Right hindlimb (tissue), 1 donor: ENCODE measurements at regions not wholly inside any gene's neighbourhood (a gene's known extent, or its start where the extent isn't known, plus 50 kb on each side); places are given as distances from the start of the nearest gene placed in this dataset.
"Not testable (repeated sequence)": the region's sequence is repeated elsewhere in the genome, so short reads cannot be mapped to it uniquely, and the experiment has no call there.

ENCODE experiments used
- DNase-seq: peaks from one replicate; pipeline ENCODE4 v3.0.0-alpha.2; 2018

DNA sequence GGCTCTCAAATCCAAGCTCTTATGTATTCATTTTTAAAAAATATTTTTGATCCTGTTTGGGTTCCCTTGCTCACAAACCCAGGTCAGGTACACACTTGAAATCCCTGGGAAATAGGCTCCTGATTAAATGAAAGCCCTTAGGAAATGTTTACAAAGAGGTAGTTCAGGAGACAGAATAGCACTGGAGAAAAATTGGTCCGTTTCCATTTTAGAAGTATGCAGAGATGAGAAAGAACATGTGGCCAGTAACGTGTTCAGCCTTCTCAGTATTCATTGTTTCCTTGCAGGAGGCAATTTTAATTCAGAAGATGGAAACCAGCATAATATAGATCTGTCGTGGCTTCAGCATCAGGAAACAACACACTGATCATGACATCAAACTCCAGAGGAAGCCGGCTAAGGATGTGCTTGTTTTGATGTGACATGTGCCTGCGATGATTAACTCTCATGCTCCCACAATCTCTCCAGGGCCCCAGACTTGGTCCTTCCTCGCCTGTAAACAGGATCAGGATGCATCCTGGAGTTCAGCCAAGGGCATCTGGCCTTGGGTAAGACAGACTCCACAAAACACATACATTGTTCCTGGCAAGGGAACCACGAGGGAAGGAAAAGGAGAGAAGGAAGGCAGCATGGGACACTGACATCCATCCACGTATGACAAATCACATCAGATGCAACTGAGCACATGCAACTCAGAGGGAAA, 350.5 kb upstream of the THBS1 start:
- DNase-seq: peak; percentile 23

DNA sequence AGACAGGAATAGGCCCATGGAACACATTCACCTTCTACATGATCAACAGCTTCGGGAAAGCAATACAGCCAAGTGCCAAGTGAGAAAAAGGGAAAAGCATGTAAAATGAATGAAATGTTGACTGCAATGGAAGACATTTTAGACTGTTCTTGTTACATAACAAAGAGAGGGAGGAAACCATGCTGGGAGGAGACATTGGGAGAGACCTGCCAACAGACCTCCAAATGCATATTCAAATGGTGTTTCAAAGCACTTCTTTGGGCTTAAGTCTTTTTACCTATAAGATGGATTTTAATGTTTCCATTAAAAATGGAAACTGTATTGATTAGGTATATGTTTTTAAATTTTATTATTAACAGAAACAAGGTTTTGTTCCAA, 350.0 kb upstream of the THBS1 start:
- no peak for DNase-seq

DNA sequence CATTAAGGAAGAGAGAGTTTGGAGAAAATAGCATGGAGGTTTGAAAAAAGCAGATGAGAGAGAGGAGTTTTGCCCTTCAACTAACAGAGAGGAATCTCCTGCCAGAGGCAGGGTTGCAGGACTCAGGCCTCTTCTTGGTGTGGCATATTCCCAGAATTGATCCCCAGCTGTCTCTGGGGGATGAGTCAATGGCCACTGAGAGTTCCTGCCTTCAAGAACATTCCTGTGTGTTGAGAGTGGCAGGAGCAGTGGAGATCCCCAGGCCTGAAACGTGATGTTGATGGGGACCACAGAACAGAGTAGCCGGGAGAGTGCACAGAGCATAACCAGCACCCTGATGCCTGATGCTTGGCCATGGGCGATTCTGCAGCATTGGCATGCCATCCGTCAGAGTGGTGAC, 348.4 kb upstream of the THBS1 start:
- no peak for DNase-seq

DNA sequence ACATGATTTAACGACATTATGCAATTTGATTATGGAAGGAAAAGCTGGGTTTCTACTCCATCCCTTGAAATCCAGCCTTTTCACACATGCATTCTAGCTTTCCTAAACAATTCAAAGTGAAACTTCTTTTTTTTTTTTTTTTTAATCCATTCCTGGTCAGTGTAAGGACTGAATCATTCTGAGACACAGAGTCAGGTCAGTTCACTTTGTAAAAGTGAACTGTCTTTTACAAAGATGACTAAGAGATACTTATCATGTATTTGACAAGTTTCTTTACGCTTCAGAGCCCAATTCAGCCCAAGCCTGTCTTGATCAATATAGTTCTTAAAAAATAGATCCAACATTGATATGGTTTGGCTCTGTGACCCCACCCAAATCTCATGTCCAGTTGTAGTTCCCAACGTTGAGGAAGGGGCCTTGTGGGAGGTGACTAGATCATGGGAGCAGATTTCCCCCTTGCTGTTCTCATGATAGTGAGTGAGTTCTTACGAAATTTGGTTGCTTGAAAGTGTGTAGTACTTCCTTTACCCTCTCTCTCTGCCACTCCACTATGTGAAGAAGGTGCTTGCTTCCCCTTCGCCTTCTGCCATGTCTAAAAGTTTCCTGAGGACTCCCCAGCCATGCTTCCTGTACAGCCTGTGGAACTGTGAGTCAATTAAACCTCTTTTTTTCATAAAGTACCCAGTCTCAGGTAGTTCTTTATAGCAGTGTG, 345.6 kb upstream of the THBS1 start:
- DNase-seq: no peak

DNA sequence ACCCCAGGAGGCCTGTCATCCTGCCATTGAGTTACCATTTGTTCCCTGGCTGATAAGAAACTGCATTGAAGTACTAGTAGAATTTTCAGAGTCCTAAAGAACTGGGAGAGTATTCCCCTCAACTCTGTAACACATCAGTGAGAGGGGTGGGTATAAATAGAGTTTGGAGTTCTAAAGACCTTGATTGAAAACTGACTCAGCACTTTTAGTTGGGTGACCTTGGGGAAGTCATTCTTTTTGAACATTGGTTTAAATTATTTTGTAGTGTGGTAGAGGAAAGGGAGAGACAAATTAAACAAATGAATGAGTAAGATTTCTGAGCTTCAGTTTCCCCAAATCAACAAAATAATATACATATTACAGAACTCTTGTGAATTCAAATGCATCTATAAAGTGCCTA, 344.5 kb upstream of the THBS1 start:
- no peak for DNase-seq

DNA sequence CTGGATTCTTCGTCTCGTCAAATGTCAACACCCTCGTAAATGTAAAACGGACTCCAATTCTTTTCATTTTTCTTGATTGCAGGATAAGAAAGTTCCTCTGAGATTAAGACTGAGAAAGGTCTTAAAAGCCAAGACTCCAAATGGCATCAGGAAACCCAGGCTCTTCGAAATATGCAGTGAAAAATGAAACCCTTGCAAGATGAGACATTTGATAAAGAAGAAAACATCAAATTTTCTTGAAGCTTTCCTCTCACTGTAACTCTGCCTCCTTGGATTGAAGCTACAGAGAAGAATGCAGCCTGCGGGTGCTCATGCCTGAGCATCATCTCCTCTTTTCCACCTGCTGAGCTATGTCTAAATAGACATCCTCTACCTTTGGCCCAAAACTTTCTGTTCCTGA, 342.4 kb upstream of the THBS1 start:
- no peak for DNase-seq

DNA sequence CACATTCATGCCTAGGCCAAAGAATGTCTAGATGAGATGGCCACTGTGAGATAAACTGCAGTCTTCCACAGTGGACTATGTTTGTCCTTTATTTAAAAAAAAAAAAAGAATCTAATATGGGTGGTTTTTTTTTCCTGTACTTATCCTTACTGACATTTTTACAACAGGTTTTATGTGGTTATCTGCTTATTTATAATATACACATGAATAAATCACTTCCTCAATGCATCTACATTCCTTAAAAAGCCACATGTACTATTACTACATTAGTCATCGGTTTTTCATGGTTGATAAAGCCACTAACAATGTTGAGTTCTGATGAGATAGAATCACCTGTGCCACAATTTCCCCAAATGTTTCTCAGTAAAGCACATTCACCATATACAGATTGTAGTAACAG, 341.3 kb upstream of the THBS1 start:
- DNase-seq: no peak

DNA sequence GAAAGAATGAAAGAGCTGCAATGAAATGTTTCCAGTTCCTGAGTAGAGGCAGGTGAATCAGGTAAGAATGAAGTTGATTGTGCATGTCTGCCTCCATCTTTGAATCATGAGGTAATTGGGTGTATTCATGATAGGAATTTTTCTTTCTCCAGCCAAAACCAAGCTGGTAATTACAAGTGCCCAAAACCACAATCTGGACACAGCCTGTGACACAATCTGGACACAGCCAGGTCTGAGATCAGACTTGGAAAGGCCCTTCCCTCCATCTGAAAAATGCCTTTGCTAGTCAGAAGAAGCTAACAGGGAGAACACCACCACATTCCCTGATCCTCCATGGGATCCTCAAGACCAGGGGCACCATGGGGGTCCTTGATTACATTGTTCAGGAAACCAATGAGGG, 338.5 kb upstream of the THBS1 start:
- DNase-seq: no peak

DNA sequence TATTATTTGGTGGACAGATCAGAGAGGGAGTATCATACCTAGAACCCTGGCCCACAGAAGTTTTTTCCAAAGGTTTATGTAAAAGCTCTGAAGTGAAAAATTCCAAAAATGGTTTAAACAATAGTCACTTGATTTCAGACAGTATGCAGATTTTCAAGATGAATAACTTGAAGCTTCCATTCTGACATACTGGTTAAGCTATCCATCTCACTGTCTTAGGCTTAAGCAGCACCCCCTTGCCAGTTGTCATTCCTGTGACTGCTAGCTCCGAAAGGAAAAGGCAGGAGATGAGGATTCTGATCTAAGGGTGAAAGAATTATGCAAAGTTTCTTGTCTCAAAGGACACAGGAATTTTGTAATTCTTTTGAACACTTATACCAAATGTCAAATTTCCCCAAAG, 337.5 kb upstream of the THBS1 start:
- DNase-seq: no peak

DNA sequence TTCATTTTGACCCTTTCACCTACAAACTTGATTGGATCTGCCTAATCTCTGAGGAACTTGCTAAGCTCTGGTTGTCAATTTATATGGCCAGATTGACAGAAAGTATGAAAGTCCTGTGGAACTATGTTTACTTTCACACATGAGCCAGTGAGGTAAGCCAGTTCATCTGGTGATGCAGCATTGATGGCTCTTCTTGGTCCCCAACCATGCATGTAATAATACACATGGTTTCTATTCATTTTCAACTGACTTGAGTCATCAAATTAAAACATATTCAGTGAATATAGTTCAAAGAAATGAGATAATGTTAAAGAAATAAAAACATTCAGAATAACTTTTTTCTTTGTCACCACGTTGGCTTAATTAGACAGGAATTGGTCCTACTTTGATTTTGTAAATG, 336.1 kb upstream of the THBS1 start:
- DNase-seq: no peak

DNA sequence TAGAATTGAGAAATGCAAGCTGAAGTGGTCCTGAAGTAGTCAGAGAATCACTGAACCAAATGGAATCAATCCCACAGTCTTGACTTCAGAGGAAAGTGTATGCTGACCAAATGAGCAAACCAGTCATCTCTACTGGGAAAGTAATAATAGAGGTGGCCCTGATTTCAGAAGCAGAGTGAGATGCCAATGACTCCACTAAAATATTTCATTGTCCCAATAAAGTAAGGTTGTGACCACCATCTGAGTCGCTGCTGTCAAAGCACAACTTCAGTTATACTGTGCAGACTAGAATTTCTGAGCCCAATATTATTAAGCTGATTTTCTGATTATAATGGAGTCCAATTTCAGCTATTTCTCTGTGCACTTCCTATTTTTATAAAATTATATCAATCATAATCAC, 334.4 kb upstream of the THBS1 start:
- no peak for DNase-seq

DNA sequence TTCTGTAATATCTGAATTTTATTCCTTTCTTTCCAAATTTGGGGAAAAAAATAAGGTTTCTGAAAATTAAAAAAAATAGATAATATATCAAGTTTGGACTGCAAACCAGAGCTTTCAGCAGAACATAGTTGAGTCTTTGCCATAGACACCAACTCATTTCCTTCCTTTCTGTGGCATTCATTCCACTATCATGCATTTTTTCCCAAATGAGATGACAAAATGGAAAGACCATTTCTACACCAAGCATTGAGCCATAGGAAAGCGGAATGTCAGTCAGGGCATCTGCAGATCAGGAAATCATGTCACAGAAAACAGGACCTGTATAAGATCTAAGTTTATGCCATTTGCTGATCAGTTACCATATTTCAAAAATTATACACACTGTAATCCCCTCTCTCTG, 333.3 kb upstream of the THBS1 start:
- DNase-seq: no peak

DNA sequence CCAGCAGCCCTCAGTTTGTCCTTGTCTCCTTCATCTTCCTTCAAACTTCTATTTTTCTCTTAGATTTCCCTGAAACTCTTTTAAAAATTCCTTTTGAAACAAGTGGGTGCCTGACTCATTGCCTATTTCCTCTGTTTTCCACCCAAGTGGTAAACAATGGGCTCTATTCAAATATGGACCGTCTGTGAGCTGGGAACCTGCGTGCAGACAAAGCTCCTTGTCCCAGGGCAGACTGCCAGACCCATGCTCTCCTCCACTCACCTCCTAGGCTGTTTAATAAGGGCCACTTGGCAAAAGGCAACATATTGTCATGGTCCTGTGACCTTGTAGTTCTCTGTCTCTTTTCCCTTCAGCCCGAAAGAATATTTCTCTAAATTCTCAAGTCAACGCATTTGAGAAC, 332.7 kb upstream of the THBS1 start:
- no peak for DNase-seq

DNA sequence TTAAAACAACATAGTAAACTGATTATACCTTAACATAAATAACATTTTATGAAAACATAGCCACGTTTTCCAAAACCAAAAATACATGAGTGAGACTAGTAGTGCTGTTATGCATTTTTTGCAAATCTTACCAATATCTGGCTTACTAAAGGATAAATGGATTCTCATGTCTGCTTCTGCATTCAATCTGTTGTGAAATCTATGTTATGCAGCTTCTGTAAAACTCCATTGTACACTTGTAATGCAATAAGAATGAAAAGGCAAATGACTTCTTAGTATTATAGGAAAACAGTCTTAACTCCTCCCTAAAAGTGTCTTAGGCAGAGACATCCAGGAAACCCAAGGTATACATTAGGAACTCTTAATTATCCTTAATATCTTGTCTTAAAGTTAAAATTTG, 330.9 kb upstream of the THBS1 start:
- DNase-seq: no peak

DNA sequence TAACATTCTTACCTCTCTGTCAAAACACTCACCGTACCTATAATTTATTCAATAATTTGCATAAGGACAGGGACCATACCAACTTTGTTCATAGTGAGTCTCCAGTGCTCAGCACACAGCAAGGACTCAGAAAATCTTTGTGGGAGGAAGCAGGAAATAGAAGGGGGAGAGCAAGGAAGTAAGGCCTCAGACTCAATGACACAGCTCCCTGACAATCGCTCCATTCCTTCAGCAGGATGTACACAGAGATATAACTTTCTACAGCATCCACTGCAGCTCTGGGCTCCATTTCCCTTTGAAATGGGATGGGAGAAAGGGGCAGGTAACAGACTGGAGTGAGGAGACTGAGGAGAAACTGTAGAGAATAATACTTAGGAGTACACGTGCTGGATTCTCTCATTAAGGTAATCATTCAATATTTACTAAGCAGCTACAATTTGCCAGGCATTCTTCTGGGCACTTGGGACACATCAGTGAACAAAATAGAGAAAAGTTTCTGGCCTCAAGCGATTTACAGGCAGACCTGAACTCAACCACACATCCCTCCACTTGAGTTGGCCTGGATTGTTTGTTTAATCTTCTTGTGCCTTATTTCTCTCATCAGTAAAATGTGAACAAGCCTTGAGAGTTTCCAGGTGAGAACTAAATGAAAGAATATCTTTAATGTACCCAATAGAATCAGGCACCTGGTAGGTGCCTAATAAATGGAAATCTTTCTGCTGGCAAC, 330.3 kb upstream of the THBS1 start:
- no peak for DNase-seq

DNA sequence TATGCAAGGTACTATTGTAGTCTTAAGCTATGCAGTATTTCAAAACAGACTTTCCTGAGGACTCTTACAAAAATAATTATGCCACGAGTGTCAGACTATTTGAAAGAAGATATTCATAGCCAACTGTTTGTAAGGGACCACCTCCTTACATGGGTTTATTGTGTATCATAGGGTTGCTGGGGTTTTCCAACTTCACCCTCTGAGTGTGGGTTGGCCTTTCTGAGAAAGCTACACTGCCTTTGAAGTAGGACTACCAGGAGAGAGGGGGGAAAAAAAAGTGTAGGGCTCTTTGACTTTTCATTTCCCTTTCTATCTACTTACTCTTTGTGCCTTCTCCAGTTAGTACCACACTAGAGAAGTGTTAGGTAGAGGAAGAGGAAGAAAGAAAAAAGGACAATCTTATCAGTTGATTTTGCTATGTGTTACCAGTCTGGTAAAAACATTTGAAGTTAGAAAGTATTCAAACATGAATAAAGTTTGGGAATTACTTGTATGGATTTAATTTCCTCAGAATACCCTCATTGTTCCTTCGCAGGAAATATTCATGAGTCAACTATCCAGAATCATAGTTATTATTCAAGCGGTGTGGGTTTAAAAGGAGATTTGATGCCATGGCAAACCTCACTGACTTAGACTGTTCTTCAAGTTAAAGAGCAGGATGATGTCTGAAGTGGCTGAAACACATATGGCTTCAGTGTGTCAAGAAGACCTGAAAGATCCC, 329.3 kb upstream of the THBS1 start:
- no peak for DNase-seq

DNA sequence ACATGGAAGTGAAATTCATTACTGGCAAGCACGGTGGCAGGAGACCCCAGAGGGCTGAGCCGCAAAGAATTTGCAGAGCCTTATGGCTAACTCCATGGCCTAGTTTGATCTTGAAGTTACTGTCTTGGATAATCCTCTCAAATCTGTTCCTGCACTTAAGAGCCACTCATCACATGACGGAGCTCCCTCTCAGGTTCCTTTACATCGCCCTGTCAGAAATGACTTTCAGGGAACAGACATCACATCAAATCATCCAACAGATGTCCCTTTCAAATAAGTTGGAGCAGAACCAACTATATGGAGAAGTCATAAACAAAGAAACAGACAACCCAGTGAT, 328.8 kb upstream of the THBS1 start:
- DNase-seq: peak; percentile 68

DNA sequence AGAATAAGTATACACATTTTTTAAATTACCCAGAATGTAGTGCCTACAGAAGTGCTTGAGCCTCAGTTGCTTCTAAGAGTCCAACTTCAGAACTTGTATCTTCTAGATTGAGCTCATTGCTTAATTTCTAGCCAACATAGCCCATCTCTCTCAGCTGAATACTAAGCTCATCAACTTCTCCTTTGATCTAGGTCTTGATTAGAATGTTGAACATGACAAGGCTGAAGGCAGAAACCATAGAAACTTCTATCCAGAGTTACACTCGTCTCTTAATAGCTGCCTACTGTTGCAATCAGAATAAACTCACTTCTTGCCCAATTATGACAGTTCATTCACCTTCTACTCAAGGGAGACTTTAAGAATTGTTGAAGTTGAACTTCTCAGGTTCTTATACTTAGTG, 327.3 kb upstream of the THBS1 start:
- DNase-seq: no peak

DNA sequence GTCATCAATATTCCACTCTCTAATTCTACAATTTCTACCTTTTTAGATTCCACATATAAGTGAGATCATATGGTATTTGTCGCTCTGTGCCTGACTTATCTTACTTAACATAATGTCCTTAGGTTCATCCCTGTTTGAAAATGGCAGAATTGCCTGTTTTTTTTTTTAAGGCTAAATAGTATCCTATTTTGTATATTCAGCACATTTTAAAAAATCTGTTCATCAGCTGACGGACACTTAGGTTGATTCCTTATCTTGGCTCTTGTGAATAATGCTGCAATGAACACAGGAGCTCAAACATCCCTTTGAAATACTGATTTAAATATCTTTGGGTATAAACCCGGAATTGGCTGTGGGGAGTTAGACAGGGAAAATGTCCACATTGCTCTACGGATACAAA, 326.7 kb upstream of the THBS1 start:
- no peak for DNase-seq

DNA sequence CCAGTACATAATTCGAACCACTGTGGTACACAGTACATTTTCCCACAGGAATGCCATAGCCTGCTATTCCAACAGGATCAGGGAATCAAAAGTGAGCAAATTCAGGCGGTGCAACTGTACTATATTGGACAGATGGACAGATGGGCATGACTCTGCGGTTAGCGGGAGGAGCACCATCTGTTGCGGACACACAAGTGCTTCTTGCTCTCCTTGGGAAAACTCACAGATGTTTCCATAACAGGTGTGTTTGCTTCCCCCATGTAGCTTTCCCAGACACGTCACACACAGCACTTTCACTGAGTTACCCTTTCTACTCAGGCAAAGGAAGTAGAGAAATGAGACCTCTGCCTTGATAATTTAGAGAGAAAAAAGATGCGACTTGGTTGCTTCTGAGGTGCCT, 325.1 kb upstream of the THBS1 start:
- peak; percentile 50 for DNase-seq

DNA sequence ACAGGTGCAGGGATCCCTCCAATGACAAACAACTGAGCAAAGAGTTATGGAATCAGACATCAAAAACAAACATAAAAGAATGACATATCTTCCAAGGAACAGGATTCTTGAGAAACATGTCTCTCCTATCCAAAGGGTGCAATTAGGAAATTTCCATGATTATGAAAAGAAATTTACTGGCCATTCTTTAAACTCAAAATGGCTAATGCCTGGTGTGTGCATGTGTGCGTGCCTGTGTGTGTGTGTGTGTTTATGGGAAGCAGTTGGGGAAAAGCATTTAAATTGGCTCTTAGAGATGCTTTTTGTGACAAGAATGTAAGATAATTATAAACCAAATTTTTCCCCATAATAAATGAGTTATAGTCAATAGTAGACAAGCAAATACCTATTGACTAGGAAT, 320.5 kb upstream of the THBS1 start:
- no peak for DNase-seq

DNA sequence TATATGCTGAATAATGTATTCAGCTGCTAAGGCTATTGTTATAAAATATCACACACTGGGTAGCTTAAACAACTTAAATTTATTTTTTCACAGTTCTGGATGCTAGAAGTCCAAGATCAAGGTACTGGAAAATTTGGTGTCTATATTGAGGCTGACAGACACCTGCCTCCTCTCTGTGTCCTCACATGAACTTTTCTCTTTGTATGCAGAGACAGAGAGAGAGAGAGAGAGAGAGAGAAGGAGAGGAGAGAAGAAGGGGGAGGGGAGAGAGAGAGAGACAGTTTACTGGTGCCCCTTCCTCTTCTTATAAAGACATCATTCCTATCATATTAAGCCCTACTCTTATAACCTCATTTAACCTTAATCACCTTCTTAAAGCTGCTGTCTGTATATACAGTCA, 320.1 kb upstream of the THBS1 start:
- no peak for DNase-seq

DNA sequence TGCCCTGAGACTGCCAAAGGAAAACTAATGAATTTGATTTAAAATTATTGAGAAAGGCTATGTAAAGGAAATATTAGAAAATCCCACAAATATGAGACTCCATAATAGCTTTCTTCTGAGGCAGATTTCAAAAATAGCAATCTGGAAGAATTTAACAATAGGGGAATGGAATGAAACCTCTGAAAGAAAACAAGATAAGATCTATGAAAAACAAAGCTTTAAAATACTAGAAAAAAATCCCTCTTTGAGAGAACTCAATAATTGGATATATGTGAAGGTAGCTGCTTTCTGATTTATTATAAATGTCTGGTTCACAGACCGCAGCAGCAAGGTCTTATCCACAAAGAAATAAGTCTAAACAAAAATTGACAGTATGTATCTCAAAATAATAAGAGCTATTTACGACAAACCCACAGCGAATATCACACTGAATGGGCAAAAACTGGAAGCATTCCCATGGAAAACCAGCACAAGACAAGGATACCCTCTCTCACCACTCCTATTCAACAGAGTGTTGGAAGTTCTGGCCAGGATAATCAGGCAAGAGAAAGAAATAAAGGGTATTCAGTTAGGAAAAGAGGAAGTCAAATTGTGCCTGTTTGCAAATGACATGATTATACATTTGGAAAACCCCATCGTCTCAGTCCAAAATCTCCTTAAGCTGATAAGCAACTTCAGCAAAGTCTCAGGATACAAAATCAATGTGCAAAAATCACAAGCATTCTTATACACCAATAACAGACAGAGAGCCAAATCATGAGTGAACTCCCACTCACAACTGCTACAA, 319.3 kb upstream of the THBS1 start:
- DNase-seq: not testable (repeated sequence)
